B cell (primary cell): ENCODE measurements at regions not wholly inside any gene's neighbourhood (a gene's known extent, or its start where the extent isn't known, plus 50 kb on each side); places are given as distances from the start of the nearest gene placed in this dataset.
"Not testable (repeated sequence)": the region's sequence is repeated elsewhere in the genome, so short reads cannot be mapped to it uniquely, and the experiment has no call there.

Source experiments
- CTCF ChIP-seq: fragments of 200-600 bp; IDR thresholded peaks from one replicate; pipeline ENCODE4 v1.8.0; 2022; ENCODE audit warnings: antibody characterized with exemption, mild to moderate bottlenecking
- EZH2 ChIP-seq: IDR thresholded peaks from 2 replicates; pipeline ENCODE4 v1.6.1; 2012; ENCODE audit warnings: borderline replicate concordance, low read depth, mild to moderate bottlenecking, moderate library complexity, low read length; ENCODE audit not compliant: insufficient read depth, poor library complexity, severe bottlenecking

- TF ChIP-seq CTCF, EZH2: not testable (repeated sequence)
Observed at GRCh38 chr4:147168200-147168599, 222.5 kb upstream of the TTC29 start.
